Neural cell (in vitro differentiated cells): ENCODE measurements at regions not wholly inside any gene's neighbourhood (a gene's known extent, or its start where the extent isn't known, plus 50 kb on each side); places are given as distances from the start of the nearest gene placed in this dataset.

Source experiments
- H2AFZ ChIP-seq: fragments of 200-600, 300-800 bp; sonication (generic), shearing (Covaris generic); 2 replicates; pipeline ENCODE4 v1.6.0; 2014; ENCODE audit warnings: low read depth, mild to moderate bottlenecking, antibody characterized with exemption, low read length, moderate library complexity
- H3F3A ChIP-seq: fragments of 200-600 bp; shearing (Covaris generic); 2 replicates; pipeline ENCODE4 v1.6.1; 2016; ENCODE audit warnings: mild to moderate bottlenecking, moderate library complexity, mixed read lengths, antibody characterized with exemption, low read length; ENCODE audit not compliant: insufficient read depth, poor library complexity, severe bottlenecking
- H3K27ac ChIP-seq: fragments of 200-600, 300-800 bp; sonication (generic), shearing (Covaris generic); 2 replicates; pipeline ENCODE4 v1.5.1; 2014; ENCODE audit warnings: mild to moderate bottlenecking, low read length, moderate library complexity
- H3K27me3 ChIP-seq: fragments of 300-800, 200-600 bp; sonication (generic), shearing (Covaris generic); 2 replicates; pipeline ENCODE4 v1.6.0; 2014; ENCODE audit warnings: mild to moderate bottlenecking, low read depth, low read length, moderate library complexity; ENCODE audit not compliant: insufficient read depth
- H3K36me3 ChIP-seq: fragments of 300-800, 200-600 bp; sonication (generic), shearing (Covaris generic); 2 replicates; pipeline ENCODE4 v1.5.1; 2014; ENCODE audit warnings: mild to moderate bottlenecking, antibody characterized with exemption, low read length, moderate library complexity; ENCODE audit not compliant: insufficient read depth
- H3K4me2 ChIP-seq: fragments of 300-800, 200-600 bp; sonication (generic), shearing (Covaris generic); 2 replicates; pipeline ENCODE4 v1.6.0; 2014; ENCODE audit warnings: mild to moderate bottlenecking, low read length
- H3K4me3 ChIP-seq: fragments of 300-800, 200-600 bp; sonication (generic), shearing (Covaris generic); 2 replicates; pipeline ENCODE4 v1.5.1; 2014; ENCODE audit warnings: mild to moderate bottlenecking, low read length, moderate library complexity
- H3K79me2 ChIP-seq: fragments of 200-600 bp; shearing (Covaris generic); replicated peaks from 2 replicates; pipeline ENCODE4 v1.6.0; 2014; ENCODE audit warnings: mild to moderate bottlenecking, low read length, moderate library complexity; ENCODE audit not compliant: insufficient read depth
- H3K9ac ChIP-seq: fragments of 300-800, 200-600 bp; sonication (generic), shearing (Covaris generic); 2 replicates; pipeline ENCODE4 v1.6.1; 2016; ENCODE audit warnings: mild to moderate bottlenecking, low read length, mixed read lengths
- H3K9me2 ChIP-seq: fragments of 200-600 bp; shearing (Covaris generic); 2 replicates; pipeline ENCODE4 v1.6.1; 2016; ENCODE audit warnings: mild to moderate bottlenecking, low read length, mixed read lengths; ENCODE audit not compliant: insufficient read depth
- H3K9me3 ChIP-seq: fragments of 200-600, 300-800 bp; sonication (generic), shearing (Covaris generic); 2 replicates; pipeline ENCODE4 v1.6.1; 2016; ENCODE audit warnings: mild to moderate bottlenecking, mixed run types, low read length, moderate library complexity, mixed read lengths
- H4K20me1 ChIP-seq: fragments of 200-600 bp; shearing (Covaris generic); 2 replicates; pipeline ENCODE4 v1.6.1; 2016; ENCODE audit warnings: mild to moderate bottlenecking, mixed run types; ENCODE audit not compliant: insufficient read depth
- CTCF ChIP-seq: fragments of 450-650 bp; IDR thresholded peaks from 2 replicates; pipeline ENCODE4 v1.5.1; 2014; ENCODE audit warnings: antibody characterized with exemption, mild to moderate bottlenecking, moderate library complexity; ENCODE audit not compliant: poor library complexity, severe bottlenecking
- EP300 ChIP-seq: fragments of 450-650 bp; conservative IDR thresholded peaks from 2 replicates; pipeline ENCODE4 v1.6.1; 2014; ENCODE audit warnings: antibody characterized with exemption, mild to moderate bottlenecking, moderate library complexity; ENCODE audit not compliant: poor library complexity, severe bottlenecking
- EZH2 ChIP-seq: fragments of 200-600, 300-800 bp; shearing (Covaris generic), sonication (generic); IDR thresholded peaks from 2 replicates; pipeline ENCODE4 v1.6.1; 2014; ENCODE audit warnings: antibody characterized with exemption, low read length, borderline replicate concordance, mild to moderate bottlenecking; ENCODE audit not compliant: insufficient read depth, poor library complexity, severe bottlenecking
- MXI1 ChIP-seq: fragments of 450-650 bp; conservative IDR thresholded peaks from 2 replicates; pipeline ENCODE4 v1.6.1; 2014; ENCODE audit warnings: antibody characterized with exemption, mild to moderate bottlenecking; ENCODE audit not compliant: poor library complexity, severe bottlenecking
- POLR2AphosphoS5 ChIP-seq: IDR thresholded peaks from 2 replicates; pipeline ENCODE4 v1.6.1; 2012
- RAD21 ChIP-seq: fragments of 450-650 bp; conservative IDR thresholded peaks from 2 replicates; pipeline ENCODE4 v1.6.1; 2014; ENCODE audit warnings: antibody characterized with exemption, mild to moderate bottlenecking, moderate library complexity
- REST ChIP-seq: IDR thresholded peaks from 2 replicates; pipeline ENCODE4 v1.6.1; 2012; ENCODE audit warnings: borderline replicate concordance
- SMC3 ChIP-seq: fragments of 450-650 bp; conservative IDR thresholded peaks from 2 replicates; pipeline ENCODE4 v1.6.1; 2014; ENCODE audit warnings: antibody characterized with exemption, mild to moderate bottlenecking, moderate library complexity; ENCODE audit not compliant: poor library complexity
- TAF1 ChIP-seq: IDR thresholded peaks from 2 replicates; pipeline ENCODE4 v1.6.1; 2012; ENCODE audit warnings: low read depth

GRCh38 chr9:20200581-20200980 is 411.7 kb upstream of the SLC24A2 start:
- no peaks in the 10 kb centered on the region for H3K9me2 ChIP-seq
- H3K9me3 ChIP-seq: no peaks in the 10 kb centered on the region
- H3K79me2 ChIP-seq: no peaks in the 10 kb centered on the region
- H3K9ac ChIP-seq: no peak overlapping the region
- no peaks in the 10 kb centered on the region for H3F3A ChIP-seq
- no peak overlapping the region for H3K4me2 ChIP-seq
- no peak overlapping the region for H3K27ac ChIP-seq
- H3K36me3 ChIP-seq: no peaks in the 10 kb centered on the region
- no peak overlapping the region for H2AFZ ChIP-seq
- no peak overlapping the region for H3K4me3 ChIP-seq
- H3K27me3 ChIP-seq: no peaks in the 10 kb centered on the region
- TF ChIP-seq CTCF: no peak
- TF ChIP-seq EP300: no peak
- TF ChIP-seq MXI1: no peak
- no peak for TF ChIP-seq POLR2AphosphoS5
- no peak for TF ChIP-seq RAD21
- TF ChIP-seq SMC3: no peak
- no peak for TF ChIP-seq REST
- TF ChIP-seq TAF1: no peak
- TF ChIP-seq EZH2: no peak
- H4K20me1 ChIP-seq: no peaks in the 10 kb centered on the region

DNA sequence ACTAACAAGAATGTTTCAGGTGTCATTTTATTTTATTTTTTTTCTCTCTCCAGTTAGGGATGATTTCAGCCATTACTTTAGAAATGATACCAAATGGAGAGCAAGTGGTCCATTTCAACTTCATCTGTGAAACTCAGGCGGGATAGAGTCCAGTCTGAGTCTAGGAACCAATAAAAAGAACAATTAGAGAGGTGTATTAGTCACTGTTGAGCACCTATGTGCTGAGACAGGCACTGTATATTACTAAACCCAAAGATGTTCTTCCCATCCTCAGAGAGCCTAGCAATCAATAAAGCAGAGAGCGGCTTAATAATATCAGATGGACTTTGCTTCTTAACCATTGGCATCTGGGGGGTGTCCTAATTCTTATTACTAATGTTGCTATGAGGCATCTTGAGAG is 410.3 kb upstream of the SLC24A2 start:
- no peak overlapping the region for H3K4me2 ChIP-seq
- H3F3A ChIP-seq: no peaks in the 10 kb centered on the region

More for the DNA sequence above, 410.3 kb upstream of the SLC24A2 start:
- H4K20me1 ChIP-seq: no peaks in the 10 kb centered on the region
- no peak overlapping the region for H3K27ac ChIP-seq
- H3K36me3 ChIP-seq: no peaks in the 10 kb centered on the region
- H3K9ac ChIP-seq: no peak overlapping the region
- H3K27me3 ChIP-seq: no peaks in the 10 kb centered on the region
- H2AFZ ChIP-seq: no peak overlapping the region
- H3K79me2 ChIP-seq: no peaks in the 10 kb centered on the region
- TF ChIP-seq CTCF (no peak), REST (no peak), POLR2AphosphoS5 (no peak), EP300 (no peak), TAF1 (no peak), SMC3 (no peak), EZH2 (no peak), MXI1 (no peak), RAD21 (no peak)
- H3K9me2 ChIP-seq: no peaks in the 10 kb centered on the region
- no peak overlapping the region for H3K4me3 ChIP-seq
- no peaks in the 10 kb centered on the region for H3K9me3 ChIP-seq
